Liver (tissue), 3 donors: ENCODE measurements at regions not wholly inside any gene's neighbourhood (a gene's known extent, or its start where the extent isn't known, plus 50 kb on each side); places are given as distances from the start of the nearest gene placed in this dataset.

Experiments used
- ATF3 ChIP-seq: IDR thresholded peaks from 2 replicates; pipeline ENCODE4 v1.6.1; 2016; ENCODE audit warnings: antibody characterized with exemption
- CTCF ChIP-seq: fragments of 150-350 bp; IDR thresholded peaks from 2 replicates; pipeline ENCODE4 v1.5.1; 2017; ENCODE audit warnings: improper control_type of control experiment, low read depth, low read length; ENCODE audit not compliant: missing input control
- GABPA ChIP-seq, 2 donors: IDR thresholded peaks in 1 of 2; conservative IDR thresholded peaks in 1 of 2; 2 replicates each; pipeline ENCODE4 v1.6.1; 2016; ENCODE audit warnings: antibody characterized with exemption in 2 of 2, mild to moderate bottlenecking in 1 of 2, moderate library complexity in 1 of 2
- REST ChIP-seq: IDR thresholded peaks from 2 replicates; pipeline ENCODE4 v1.6.1; 2016; ENCODE audit warnings: antibody characterized with exemption, mild to moderate bottlenecking
- donor health status: healthy.
- donor health status: healthy.

GRCh38 chr14:42731480-42731879 is 1124.8 kb downstream of the LRFN5 start:
- TF ChIP-seq REST, result no peak
- TF ChIP-seq CTCF, result no peak
- TF ChIP-seq GABPA (IDR thresholded peaks at IDR 0.05 in 1 of 2, conservative IDR thresholded peaks at IDR 0.05 in 1 of 2), result no peak
- no peak for TF ChIP-seq ATF3
